Loucy (cell line): ENCODE measurements at regions not wholly inside any gene's neighbourhood (a gene's known extent, or its start where the extent isn't known, plus 50 kb on each side); places are given as distances from the start of the nearest gene placed in this dataset.
"Not testable (repeated sequence)": the region's sequence is repeated elsewhere in the genome, so short reads cannot be mapped to it uniquely, and the experiment has no call there.

ENCODE experiments used
- H2AFZ ChIP-seq: fragments of 200-600 bp; sonication (generic); 2 replicates; pipeline ENCODE4 v1.6.0; 2016; ENCODE audit warnings: antibody characterized with exemption, mild to moderate bottlenecking, low read length, moderate library complexity
- H3F3A ChIP-seq: fragments of 200-600 bp; 2 replicates; pipeline ENCODE4 v1.6.0; 2016; ENCODE audit warnings: antibody characterized with exemption, low read depth, mild to moderate bottlenecking
- H3K27me3 ChIP-seq: fragments of 200-600 bp; sonication (generic); 2 replicates; pipeline ENCODE4 v1.6.1; 2014; ENCODE audit warnings: low read length, mild to moderate bottlenecking; ENCODE audit not compliant: insufficient read depth, poor library complexity, severe bottlenecking
- H3K36me3 ChIP-seq: fragments of 200-600 bp; sonication (generic); 2 replicates; pipeline ENCODE4 v1.6.1; 2016; ENCODE audit warnings: low read length; ENCODE audit not compliant: insufficient read depth
- H3K4me1 ChIP-seq: fragments of 200-600 bp; sonication (generic); 2 replicates; pipeline ENCODE4 v1.5.1; 2014; ENCODE audit warnings: low read length, mild to moderate bottlenecking; ENCODE audit not compliant: insufficient read depth, poor library complexity, severe bottlenecking
- H3K4me2 ChIP-seq: fragments of 200-600 bp; sonication (generic); 2 replicates; pipeline ENCODE4 v1.6.0; 2014; ENCODE audit warnings: antibody characterized with exemption, low read length, low read depth, mild to moderate bottlenecking; ENCODE audit not compliant: poor library complexity, severe bottlenecking
- H3K4me3 ChIP-seq: fragments of 200-600 bp; sonication (generic); 2 replicates; pipeline ENCODE4 v1.5.1; 2014; ENCODE audit warnings: low read length, mild to moderate bottlenecking, mixed read lengths; ENCODE audit not compliant: poor library complexity, severe bottlenecking
- H3K79me2 ChIP-seq: fragments of 200-600 bp; sonication (generic); 2 replicates; pipeline ENCODE4 v1.6.1; 2014; ENCODE audit warnings: low read length; ENCODE audit not compliant: insufficient read depth
- H3K9ac ChIP-seq: fragments of 200-600 bp; sonication (generic); 2 replicates; pipeline ENCODE4 v1.6.0; 2014; ENCODE audit warnings: mild to moderate bottlenecking, low read depth, low read length, moderate library complexity; ENCODE audit not compliant: poor library complexity, severe bottlenecking
- H3K9me2 ChIP-seq: fragments of 200-600 bp; sonication (generic); replicated peaks from 2 replicates; pipeline ENCODE4 v1.6.1; 2016; ENCODE audit warnings: low read depth, low read length, mixed read lengths
- H3K9me3 ChIP-seq: fragments of 200-600 bp; sonication (generic); 2 replicates; pipeline ENCODE4 v1.6.1; 2014; ENCODE audit warnings: mild to moderate bottlenecking, antibody characterized with exemption, low read length, low read depth; ENCODE audit not compliant: insufficient read depth
- H4K20me1 ChIP-seq: fragments of 200-600 bp; sonication (generic); 2 replicates; pipeline ENCODE4 v1.6.0; 2014; ENCODE audit warnings: antibody characterized with exemption, low read length, mild to moderate bottlenecking; ENCODE audit not compliant: insufficient read depth, poor library complexity, severe bottlenecking
- CTCF ChIP-seq: fragments of 200-600 bp; sonication (generic); conservative IDR thresholded peaks from 2 replicates; pipeline ENCODE4 v1.5.1; 2014; ENCODE audit warnings: mild to moderate bottlenecking, antibody characterized with exemption, low read length
- EZH2phosphoT487 ChIP-seq: fragments of 200-600 bp; IDR thresholded peaks from 2 replicates; pipeline ENCODE4 v1.6.1; 2018; ENCODE audit warnings: antibody characterized with exemption, mild to moderate bottlenecking, moderate library complexity, borderline replicate concordance

DNA sequence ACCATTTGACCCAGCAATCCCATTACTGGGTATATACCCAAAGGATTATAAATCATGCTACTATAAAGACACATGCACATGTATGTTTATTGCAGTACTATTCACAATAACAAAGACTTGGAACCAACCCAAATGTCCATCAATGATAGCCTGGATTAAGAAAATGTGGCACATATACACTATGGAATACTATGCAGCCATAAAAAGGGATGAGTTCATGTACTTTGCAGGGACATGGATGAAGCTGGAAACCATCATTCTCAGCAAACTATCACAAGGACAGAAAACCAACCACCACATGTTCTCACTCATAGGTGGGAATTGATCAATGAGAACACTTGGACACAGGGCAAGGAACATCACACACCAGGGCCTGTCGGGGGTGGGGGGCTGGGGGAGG is 171.7 kb upstream of the POGK start:
- H3F3A ChIP-seq, H3K4me1 ChIP-seq, H4K20me1 ChIP-seq, H3K9me2 ChIP-seq, H3K27me3 ChIP-seq, H3K4me3 ChIP-seq, H3K36me3 ChIP-seq, H3K79me2 ChIP-seq, H3K9me3 ChIP-seq, H2AFZ ChIP-seq, H3K9ac ChIP-seq, H3K4me2 ChIP-seq: not testable (repeated sequence)

DNA sequence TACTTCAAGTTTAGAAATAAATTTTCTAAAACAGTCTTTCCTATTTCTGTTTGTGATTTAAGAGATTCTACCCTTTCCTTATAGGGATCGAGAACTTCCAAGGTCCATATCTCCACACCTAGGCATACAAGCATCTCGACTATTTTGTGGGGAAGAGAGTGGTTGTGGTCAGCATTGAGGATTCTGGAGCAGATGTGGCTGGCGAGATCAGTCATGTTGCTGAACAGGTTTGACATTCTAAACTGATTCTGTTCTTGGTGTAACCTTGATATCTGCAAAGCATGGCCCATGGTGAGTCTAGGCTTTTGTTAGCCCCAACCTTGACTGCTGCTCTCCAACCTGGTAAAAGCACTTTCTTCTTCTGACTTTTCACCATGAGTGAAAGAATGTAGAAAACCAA is 167.6 kb upstream of the POGK start:
- no peaks in the 10 kb centered on the region for H3K79me2 ChIP-seq
- H3K9me2 ChIP-seq: no peaks in the 10 kb centered on the region
- no peaks in the 10 kb centered on the region for H3K4me1 ChIP-seq
- no peak overlapping the region for H2AFZ ChIP-seq
- no peak overlapping the region for H3K9ac ChIP-seq
- H3K4me3 ChIP-seq: no peak overlapping the region
- no peak overlapping the region for H3K4me2 ChIP-seq
- TF ChIP-seq EZH2phosphoT487: no peak
- TF ChIP-seq CTCF: no peak
- no peaks in the 10 kb centered on the region for H3K36me3 ChIP-seq
- H3K9me3 ChIP-seq: no peaks in the 10 kb centered on the region
- H3K27me3 ChIP-seq: no peaks in the 10 kb centered on the region
- no peaks in the 10 kb centered on the region for H3F3A ChIP-seq
- H4K20me1 ChIP-seq: no peaks in the 10 kb centered on the region

DNA sequence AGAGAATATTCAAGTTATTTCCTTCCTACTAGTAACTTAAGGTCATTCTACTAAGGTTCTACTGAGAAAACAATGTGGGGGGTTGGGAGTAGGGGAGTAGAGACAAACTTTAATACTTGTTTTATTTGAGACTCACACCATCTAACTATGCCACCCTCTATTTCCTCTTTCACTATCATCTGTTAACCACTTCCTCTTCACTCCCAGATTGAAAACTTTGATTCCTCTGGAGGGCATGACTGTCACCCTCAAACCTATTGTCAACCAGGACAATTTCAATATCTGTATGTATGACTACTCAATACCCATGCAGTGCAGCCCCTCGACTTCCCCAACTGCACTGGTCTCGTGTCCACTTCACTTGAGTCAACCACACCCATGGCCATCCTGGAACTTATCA is 165.6 kb upstream of the POGK start:
- no peaks in the 10 kb centered on the region for H4K20me1 ChIP-seq
- no peaks in the 10 kb centered on the region for H3K36me3 ChIP-seq
- no peaks in the 10 kb centered on the region for H3K9me2 ChIP-seq
- no peaks in the 10 kb centered on the region for H3K9me3 ChIP-seq
- H3K9ac ChIP-seq: no peak overlapping the region
- no peaks in the 10 kb centered on the region for H3K79me2 ChIP-seq
- TF ChIP-seq EZH2phosphoT487 (no peak), CTCF (no peak)
- no peak overlapping the region for H2AFZ ChIP-seq
- no peak overlapping the region for H3K4me2 ChIP-seq
- H3K4me3 ChIP-seq: no peak overlapping the region
- H3K4me1 ChIP-seq: no peaks in the 10 kb centered on the region
- no peaks in the 10 kb centered on the region for H3F3A ChIP-seq
- no peaks in the 10 kb centered on the region for H3K27me3 ChIP-seq

DNA sequence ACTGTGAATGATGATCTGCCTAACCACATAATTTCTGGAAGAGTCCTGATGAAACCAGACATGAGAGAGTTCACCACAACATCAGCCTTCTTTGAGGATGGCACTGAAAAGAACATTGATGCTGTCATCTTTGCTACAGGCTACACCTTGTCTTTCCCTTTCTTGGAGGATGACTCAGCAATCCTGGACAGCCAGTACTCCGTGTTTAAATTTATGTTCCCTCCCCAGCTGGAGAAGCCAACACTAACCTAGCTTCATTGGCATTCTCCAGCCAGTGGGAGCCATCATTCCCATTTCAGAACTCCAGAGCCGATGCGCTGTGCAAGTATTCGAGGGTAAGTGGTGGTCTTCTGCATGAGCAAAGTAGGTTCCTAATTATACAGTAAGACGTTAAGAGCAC is 164.1 kb upstream of the POGK start:
- Histone ChIP-seq H3K4me2 (no peak overlapping the region), H3K9me2 (no peaks in the 10 kb centered on the region)

More for the DNA sequence above, 164.1 kb upstream of the POGK start:
- no peaks in the 10 kb centered on the region for H3F3A ChIP-seq
- no peaks in the 10 kb centered on the region for H3K27me3 ChIP-seq
- no peaks in the 10 kb centered on the region for H3K36me3 ChIP-seq
- H3K9ac ChIP-seq: no peak overlapping the region
- TF ChIP-seq EZH2phosphoT487: no peak
- TF ChIP-seq CTCF: no peak
- no peak overlapping the region for H2AFZ ChIP-seq
- no peaks in the 10 kb centered on the region for H3K9me3 ChIP-seq
- H3K79me2 ChIP-seq: no peaks in the 10 kb centered on the region
- H3K4me3 ChIP-seq: no peak overlapping the region
- H4K20me1 ChIP-seq: no peaks in the 10 kb centered on the region
- no peaks in the 10 kb centered on the region for H3K4me1 ChIP-seq
